ENCODE measurements at regions not wholly inside any gene's neighbourhood (a gene's known extent, or its start where the extent isn't known, plus 50 kb on each side); places are given as distances from the start of the nearest gene placed in this dataset.
"Not testable (repeated sequence)": the region's sequence is repeated elsewhere in the genome, so short reads cannot be mapped to it uniquely, and the experiment has no call there.

DNA sequence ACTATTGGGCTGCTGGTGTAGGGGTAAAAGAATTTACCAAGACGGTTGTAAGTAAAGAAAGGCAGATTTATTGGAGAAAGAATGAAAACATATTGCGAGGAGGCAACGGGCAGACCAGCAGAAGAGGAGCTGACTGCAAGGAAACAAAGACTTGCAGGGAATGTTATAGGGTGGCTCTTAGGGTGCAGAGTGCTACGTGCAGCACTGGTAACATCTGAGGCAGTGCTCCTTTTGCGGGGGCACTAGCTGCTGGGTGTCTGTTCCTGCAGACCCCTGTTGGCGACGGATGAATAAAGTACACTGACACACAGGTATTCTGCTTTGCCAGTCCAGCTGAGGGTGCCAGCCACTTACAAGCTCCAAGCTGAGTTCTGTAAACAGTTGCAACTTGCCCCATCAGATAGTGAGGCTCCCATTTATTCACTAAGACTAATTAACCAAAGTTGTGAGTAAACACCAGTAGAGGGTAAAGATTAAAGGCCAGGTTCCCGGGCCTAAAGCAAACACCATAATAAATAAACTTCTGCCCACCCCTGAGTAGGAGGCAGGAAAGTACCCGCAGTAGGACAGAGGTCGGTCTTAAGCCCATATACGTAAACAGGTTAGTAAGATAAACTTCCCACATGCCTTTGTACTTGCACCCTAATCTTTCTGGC, 140.2 kb upstream of the KCNK1 start:
- no peak for DNase-seq

DNA sequence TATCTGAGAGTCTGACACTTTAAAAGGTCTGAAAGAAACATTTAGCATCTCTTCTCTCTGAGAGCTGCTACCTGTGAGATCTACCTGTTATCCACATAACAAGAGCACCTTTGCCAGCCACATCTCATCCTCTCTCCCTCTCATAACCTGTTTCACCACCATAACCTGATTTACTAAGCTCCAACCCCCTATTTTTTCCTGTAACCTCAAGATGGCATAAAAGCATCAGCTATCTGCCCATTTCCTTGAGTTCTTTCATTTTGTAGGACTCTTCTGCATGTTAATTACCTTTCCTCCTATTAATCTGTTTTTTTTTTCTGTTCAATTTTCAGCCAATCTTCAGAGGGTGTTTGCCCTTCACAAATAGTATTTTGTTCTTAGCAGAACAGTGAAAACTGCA, 136.5 kb upstream of the KCNK1 start:
- DNase-seq, result no peak

DNA sequence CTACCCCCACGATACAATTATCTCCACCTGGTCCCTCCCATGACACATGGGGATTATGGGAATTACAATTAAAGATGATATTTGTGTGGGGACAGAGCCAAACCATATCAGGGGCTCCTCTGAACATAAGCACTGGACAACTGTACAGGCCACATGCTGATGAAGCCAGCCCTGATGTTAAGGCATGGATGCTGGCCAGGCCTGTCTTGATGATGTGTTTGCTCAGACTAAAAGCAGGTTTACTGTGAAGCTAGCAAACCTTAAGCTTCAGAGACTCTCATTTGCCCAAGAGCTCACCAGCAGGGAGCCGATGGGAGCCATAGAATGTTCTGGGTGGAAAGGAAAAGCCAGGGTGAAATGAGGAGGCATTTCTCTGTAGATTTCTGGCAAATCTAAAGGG, 135.3 kb upstream of the KCNK1 start:
- DNase-seq, result no peak

DNA sequence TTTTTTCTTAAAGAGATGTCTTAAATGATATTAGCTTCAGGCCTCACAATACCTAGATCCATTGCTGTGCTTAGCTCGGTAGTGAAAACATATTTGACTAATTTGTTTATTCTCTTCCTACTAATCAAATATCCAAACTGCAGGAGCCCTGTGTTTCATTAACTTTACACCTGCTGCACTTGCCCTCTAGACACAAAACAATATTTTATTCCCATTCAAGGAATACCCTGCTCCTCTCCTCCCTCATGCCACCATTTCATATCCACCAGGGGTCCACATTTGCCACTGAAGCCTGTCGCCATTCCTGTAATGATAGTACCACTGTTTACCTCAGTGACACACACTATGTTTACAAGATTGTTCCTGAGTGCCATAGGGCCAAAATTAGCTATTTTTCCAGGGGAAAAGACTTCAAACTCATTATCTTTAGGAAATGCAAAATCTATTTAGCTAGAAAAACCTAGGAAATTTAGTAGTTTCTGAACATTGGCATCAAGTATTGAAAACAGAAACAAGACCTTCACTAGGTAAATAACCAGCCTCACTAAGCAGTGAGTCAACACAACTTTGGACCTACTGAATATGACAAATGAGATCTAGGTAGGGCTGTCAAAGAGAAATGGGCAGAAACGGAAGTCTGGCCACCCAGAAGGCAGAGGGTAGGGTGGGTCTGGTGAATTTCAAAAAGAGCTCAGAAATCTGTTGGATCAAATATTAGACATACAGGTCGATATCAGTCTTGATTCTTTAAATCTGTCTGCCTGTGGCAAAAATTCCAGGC, 134.6 kb upstream of the KCNK1 start:
- DNase-seq, result no peak

DNA sequence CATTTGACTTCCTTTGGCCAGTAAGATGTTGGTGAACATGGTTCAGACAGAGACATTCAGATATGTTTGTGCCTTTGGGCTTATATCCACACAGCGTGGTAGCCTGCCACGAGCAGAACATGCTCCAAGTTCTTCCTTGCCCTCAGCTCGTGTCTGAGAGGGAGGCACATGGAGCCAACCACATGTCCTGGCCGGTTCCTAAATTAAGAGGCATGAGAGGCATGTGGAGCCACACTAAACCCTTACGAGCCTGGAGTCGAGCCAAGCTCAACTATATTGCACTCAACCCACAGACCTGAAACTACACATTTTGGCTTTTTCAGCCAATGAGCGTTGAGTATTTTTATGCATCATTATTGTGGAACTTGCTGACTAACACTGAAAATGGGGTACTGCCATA, 133.7 kb upstream of the KCNK1 start:
- DNase-seq, result no peak

DNA sequence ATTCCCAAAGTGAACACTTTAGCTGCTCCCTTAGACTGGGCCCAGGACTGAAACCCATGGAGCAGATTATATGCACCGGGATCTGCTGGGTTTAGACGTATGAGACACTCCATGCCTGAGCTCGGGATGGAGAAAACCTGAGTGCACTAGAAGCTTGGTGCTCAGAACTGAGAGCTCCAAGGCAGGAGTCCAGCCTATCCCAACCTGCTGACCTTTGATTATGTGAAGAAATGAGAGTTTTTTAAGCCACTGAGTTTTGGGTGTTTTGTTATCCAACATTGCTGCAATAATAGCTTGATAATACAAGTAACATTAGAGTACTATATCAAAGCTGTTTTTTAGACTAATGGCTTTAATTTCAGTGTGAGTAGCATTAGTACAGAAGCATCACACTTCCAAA, 131.5 kb upstream of the KCNK1 start:
- no peak for DNase-seq

DNA sequence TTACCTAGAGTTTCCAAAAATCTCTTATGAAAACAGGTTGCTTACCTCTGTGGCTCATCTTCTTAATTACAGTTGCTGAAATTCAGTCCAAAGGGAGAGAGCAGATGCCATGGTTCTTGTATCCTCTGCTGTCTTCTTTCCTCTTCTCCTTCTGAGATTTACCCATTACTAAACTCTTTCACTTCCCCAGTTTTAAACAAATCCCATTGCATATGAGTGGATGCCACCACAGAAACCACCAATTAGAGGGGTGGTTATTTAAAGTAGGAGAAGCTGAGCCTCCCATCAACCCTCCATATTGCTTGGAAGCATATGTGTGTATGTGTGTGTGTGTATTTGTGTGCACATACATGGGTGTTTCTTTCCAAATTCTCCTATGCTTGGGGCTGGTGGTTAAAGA, 128.5 kb upstream of the KCNK1 start:
- no peak for DNase-seq

DNA sequence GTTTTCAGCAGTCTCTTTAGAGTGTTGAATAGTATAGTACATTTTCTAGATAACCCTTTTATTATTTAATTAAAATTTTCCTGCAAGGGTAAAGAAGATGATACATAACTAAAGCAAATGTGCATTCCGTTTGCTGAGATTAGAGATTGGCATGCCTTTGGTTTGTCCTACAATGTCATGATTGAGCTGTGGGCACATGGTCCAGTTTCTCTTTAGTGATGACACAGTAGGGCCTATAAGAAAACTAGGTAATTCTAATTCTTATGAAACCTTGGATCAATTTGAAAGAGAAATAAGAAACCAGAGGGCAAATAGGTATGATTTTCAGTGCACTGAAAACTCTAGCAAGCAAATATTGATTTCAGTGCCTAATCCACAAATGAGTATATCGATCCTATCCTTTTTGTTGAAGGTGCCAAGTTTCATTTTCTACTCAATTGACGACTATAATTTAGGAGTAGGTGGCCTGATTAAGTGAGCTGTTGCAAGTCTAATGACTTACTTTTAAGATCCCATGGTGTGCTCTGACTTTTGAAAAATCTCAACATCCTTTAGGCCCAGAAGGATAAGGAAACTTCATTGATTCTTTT, 128.0 kb upstream of the KCNK1 start:
- DNase-seq, result no peak

DNA sequence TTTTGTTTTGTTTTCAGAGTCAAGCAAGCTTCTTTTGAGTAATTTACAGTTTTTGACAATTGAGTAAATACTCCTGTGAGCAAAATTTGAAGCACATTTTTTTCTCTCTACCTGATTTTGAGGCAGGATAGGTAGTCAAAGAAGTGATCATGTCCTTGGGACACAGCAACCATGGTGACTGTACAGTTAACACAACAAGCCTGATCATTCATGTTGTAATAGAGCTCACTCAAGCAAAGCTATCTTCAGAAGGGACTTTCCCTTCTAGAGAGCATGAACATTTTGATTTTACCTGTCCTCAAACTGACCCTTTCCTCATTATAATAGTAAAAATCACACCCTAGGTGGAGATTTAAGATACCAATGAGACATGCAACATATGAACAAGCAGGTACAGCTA, 126.5 kb upstream of the KCNK1 start:
- no peak for DNase-seq

DNA sequence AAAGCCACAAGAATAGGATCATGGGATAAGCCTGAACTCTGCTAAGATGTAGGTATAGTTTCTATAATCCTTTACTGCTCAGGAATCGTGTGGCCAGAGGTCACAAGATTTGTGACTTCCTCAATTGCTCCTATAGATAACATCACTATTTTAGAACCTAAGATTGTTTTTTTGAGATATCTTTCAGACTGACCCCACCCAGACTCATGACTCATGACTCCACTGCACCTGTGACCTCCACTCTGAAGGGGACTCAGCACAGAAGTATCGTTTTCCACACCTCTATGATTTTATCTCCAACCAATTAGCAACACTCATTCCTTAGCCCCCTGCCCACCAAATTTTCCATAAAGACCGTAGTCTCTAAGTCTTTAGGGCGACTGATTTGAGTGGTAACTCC, 124.5 kb upstream of the KCNK1 start:
- DNase-seq, result no peak

DNA sequence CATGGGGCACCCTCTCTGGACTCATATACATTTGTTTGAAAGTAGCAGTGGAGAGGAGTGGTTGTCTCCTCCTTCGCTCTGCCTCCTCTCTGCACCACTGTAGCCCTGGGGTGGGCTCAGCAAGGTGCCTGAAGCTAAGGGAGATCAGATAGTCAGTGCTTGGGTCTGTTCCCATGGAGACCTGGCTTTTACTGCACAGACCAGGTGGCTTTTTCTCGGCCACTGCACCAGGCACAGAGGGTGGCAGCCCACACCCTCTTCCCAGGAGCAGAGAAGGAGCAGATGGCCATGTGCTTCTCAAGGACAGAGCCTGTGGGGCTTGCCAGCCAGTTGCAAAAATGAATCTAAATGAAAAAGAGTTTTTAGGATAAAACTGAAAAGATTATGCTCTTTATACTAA, 123.4 kb upstream of the KCNK1 start:
- no peak for DNase-seq

DNA sequence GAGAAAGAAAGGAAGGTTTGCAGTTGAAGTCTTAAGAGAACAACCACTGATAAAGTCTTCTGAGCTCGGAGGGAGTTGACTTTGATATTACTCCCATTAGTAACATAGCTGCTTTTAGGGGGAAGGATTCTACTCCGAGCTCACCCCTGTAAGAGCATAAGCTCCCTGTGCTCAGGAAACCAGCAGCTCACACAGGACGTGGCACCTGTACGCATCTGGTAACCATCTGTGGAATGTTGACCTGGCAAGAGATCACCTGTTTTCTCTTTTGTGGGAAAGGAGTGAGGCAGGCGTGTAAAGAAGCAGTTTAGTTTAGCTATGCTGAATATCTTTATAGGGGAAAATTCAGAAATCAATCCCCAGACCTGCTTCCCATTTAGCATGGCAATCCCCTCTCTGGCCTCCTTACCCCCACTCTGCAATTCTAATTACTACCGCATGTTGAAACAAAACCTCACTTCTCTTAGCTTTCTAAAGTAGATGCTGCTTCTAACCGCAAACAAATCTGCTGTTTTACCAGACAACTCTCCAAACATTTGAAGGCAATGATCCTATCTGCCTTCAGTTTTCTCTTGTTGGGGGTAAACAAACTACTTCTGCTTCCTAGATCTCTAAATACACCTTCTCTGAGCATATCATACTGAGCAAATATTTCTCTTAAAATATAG, 121.8 kb upstream of the KCNK1 start:
- no peak for DNase-seq

DNA sequence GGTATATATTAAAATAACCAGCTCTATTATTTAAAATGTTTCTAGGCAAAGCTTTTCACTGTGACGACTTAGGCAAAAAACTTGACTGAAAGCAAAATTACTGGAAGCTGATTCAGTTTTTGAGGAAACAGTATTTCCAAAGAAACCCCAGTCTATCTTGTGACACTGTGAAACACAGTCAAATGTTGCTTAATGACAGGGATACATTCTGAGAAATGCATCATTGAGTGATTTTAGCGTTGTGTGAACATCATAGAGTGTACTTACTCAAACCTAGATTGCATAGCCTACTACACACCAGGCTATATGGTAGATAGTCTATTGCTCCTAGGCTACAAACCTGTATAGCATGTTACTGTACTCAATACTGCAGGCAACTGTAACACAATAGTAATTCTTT, 116.9 kb upstream of the KCNK1 start:
- DNase-seq, result no peak

DNA sequence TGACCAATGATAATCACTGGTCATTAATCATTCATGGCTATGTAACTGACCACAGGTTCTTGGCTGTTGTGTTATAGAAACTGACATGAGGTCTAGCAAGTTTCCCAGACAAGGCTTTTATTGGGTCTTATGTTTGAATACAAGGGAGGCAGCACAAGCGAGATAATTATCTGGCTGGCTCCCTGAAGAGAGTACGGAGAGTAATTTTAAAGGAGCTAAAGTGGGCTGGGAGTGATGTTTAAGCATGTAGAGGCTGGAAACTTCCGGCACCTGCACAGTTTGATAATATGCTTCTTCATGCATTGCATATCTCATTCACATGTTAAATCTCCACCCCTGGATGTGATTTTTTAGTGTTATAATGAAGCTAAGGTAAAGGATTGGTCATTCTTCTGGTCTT, 116.2 kb upstream of the KCNK1 start:
- DNase-seq, result no peak

DNA sequence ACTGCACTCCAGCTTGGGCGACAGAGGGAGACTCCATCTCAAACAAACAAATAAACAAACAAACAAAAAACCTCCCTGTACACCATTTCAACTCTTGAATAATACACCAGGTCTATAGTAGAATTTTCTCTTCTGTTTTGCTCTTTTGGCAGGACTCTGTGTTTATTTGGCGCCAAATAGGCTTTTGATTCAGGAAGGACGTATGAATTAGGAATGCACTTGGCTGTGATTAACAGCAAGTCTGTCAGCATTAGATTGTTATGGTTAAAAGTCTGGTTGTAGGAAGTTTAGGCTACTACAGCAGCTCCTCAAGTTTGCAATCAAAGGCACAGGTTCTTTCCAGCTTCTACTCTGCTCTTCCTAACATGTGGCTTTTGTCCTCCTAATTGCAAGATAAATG, 113.8 kb upstream of the KCNK1 start:
- no peak for DNase-seq

DNA sequence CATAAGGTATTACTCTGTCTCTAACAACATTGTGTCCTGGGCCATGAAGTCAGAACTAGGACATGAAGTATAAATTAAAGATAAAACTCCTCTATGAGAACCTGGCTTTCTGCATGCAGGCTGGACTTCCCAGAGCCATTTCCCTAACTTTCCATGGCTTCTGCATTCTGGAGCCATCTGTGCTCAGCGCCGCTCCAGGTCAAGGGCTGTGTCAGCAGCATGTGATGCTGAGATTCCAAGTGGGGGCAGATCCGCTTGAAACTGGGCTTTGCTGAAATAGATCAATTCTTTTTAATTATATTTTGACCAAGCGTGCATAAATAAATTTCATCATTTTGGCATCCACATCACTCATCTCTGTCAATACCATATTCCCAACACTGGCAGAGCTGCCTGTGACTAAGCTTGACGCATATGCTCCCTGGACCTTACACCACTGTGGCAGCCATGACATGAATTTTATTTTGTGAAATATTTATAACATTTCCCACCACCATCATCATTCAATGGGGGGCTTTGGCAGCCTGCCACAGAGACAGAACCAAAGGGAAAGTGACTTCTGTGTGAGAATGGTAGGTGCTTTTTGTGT, 110.4 kb upstream of the KCNK1 start:
- no peak for DNase-seq

DNA sequence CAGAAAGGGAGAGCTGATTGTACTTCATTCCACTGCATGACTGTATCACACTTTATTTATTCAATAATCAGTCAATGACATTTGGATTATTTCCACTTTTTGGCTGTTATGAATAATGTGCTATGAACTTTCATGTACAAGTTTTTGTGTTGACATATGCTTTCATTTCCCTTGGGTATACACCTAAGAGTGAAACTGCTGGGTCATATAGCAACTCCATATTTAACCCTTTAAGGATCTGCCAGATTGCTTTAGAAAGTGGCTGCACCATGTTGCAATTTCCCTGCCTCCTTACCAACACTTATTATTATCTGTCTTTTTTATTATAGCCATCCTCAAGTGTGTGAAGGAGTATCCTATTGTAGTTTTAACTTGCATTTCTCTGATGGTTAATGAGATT, 108.8 kb upstream of the KCNK1 start:
- DNase-seq, result no peak

DNA sequence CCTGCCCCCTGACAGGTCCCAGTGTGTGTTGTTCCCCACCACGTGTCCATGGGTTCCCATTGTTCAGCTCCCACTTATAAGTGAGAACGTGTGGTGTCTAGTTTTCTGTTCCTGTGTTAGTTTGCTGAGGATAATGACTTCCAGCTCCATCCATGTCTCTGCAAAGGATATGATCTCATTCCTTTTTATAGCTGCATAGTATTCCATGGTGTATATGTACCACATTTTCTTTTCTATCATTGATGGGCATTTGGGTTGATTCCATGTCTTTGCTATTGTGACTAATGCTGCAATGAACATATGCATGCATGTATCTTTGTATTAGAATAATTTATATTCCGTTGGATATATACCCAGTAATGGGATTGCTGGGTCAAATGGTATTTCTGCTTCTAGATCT, 108.0 kb upstream of the KCNK1 start:
- DNase-seq, result not testable (repeated sequence)

DNA sequence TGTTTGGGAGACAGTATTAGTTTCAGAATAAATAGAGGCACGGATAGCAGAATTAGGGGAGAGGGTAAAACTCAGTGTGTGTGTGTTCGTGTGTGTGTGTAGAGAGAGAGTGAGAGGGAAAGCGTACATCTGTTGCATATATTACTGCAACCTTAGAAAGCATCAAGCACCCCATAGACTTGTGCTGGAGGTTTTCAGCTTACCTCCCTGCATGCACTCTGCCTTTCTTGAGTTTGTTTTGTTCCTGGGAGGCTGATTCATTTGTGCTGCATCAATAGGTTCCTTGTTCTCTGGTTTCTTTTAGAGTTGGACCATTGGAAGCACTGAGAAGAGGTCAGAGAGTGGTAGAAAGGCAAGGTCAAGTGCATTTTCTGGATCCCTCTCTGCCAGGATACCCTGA, 104.4 kb upstream of the KCNK1 start:
- DNase-seq, result no peak

DNA sequence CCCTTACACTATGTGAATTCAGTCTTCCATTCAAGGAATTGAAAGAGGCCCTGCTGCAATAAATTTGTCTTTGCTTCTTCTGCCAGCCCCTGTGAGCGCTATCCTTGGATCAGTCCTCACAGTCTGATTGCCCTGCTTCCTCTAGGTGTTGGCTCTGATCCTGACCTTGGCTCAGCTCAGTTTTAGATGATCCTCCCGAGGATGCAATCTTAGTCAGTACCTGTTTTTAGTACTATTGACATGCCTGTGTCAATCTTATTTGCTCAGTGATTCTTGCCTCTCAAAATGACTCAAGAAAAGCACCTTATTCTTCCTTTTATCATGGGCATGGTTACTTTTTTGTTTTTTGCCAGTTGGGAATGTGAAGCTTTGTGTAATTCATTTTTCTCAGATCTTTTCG, 101.4 kb upstream of the KCNK1 start:
- peak in 1 of 3 donors; percentile 7 for DNase-seq

DNA sequence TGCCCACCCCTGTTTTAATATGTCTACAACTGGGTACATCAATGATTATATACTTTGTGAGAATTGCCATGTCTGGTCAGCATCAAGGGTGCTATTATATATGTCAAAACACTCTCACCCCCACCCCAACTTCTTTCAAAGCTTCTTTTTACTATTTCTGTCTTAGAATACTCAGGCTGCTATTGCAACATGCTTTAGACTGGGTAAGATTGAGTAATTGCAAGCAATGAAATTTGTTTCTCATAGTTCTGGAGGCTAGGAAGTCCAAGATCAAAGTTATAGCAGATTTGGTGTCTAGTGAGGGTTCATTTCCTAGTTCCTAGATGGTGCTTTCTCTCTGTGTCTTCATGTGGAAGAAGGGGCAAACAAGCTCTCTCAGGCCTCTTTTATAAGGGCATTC, 100.5 kb upstream of the KCNK1 start:
- DNase-seq, result no peak

DNA sequence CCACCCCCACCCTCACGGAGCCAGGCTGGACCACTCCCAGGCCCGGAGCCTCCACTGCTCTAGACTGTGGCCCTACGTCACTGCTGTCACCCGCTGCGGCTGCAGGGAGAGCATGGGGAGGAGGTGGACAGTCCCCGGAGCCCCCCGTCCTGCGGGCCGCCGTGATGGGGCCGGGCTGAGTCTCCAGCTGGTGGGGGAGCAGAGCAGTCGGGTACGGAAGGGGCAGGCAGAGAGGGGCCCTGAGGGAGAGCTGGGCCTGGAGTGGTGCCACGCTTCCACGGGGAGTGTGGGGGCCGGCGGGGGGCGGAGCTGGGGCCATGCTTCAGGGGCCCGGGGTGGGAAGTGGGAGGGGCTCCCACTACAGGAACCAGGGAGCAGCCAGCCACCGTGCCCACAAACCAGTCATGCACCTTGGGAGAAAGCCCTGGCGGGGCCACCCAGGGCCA, 98.9 kb upstream of the KCNK1 start:
- no peak for DNase-seq

DNA sequence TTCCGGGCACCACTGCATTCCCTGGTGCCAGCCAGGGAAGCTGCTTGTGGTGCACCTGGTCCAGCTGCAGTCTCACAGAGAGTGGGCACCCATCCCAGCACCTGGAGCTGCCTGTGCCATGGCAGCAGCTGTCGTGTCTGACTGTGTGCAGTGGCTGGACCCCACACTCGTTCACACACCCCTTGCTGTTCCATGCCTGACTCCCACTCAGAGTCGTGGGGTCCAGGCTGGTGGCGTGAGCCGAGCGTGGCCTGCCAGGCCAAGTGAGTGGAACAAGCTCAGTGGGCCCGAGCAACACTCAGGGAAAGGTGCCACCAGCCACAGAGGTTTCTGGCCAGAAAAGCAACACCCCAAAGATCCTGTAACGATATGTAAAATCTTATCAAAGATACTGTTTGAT, 97.2 kb upstream of the KCNK1 start:
- DNase-seq, result no peak
